ENCODE measurements at regions not wholly inside any gene's neighbourhood (a gene's known extent, or its start where the extent isn't known, plus 50 kb on each side); places are given as distances from the start of the nearest gene placed in this dataset.

- intact Hi-C loops (cut with micrococcal nuclease; ENCODE audit: unreplicated experiment) = no loop called here
- no peak overlapping the region for H3K4me3 ChIP-seq (replicated peaks in 1 of 3; ENCODE audit: insufficient read depth in 1 of 3, low read depth in 2 of 3, low read length in 3 of 3)
- no peaks in the 10 kb centered on the region for H3K4me1 ChIP-seq (ENCODE audit: insufficient read depth, low read length)
- DNase-seq (ENCODE audit: low spot score) (no peak), ATAC-seq (no peak), FAIRE-seq (no peak)
- ChIA-PET POLR2A (no interaction called here), CTCF (ENCODE audit: low intra/inter-chr PET ratio, low total read pairs) (no interaction called here)
- H2AFZ ChIP-seq (ENCODE audit: low read length) = no peak overlapping the region
- no peaks in the 10 kb centered on the region; a peak in 1 of 5 replicates for H3K27me3 ChIP-seq (ENCODE audit: control insufficient read depth in 1 of 2, insufficient read depth in 2 of 2, low read length in 2 of 2)
- no peak overlapping the region for H3K27ac ChIP-seq (ENCODE audit: extremely low read length, insufficient read depth, low read length)
- no peaks in the 10 kb centered on the region for H3K79me2 ChIP-seq (ENCODE audit: insufficient read depth, low read length)
- H3K36me3 ChIP-seq (replicated peaks in 1 of 2; ENCODE audit: control insufficient read depth in 1 of 2, insufficient read depth in 2 of 2, low read length in 2 of 2) = no peaks in the 10 kb centered on the region
- no peaks in the 10 kb centered on the region for H3K9me3 ChIP-seq (ENCODE audit: low read length)
- no peak overlapping the region for H3K4me2 ChIP-seq (ENCODE audit: low read depth, low read length)
- BruUV-seq (replicated peaks) = no TSS peak
- WGBS (ENCODE audit: low lambda C conversion rate) = 46% methylated on average over 15 of the region's 15 CpGs
- H3K9ac ChIP-seq (ENCODE audit: insufficient read depth, low read depth, low read length) = no peak overlapping the region
- in situ Hi-C loops (cut with HindIII; ENCODE audit: extremely low pct_ligation_motif_present, low pct_unique_long_range_greater_than_20kb) = loop anchor here (10.0 kb wide), 1 partner anchor 64 kb away; no protein-coding TSS in a partner anchor
- H4K20me1 ChIP-seq (ENCODE audit: insufficient read depth, low read length) = no peaks in the 10 kb centered on the region
- TF ChIP-seq ZBTB42 (CRISPR knock-in tag; IDR thresholded peaks at IDR 0.05) = no peak
- no peak for TF ChIP-seq MIER3 (CRISPR knock-in tag; IDR thresholded peaks at IDR 0.05; ENCODE audit: borderline replicate concordance)
- TF ChIP-seq ARID4A (CRISPR knock-in tag; IDR thresholded peaks at IDR 0.05; ENCODE audit: borderline replicate concordance) = no peak
- no peak for TF ChIP-seq BRD4 (CRISPR knock-in tag; IDR thresholded peaks at IDR 0.05)
- TF ChIP-seq ZNF784 (CRISPR knock-in tag; IDR thresholded peaks at IDR 0.05; ENCODE audit: borderline replicate concordance) = no peak
- TF ChIP-seq ZNF878 (CRISPR knock-in tag; IDR thresholded peaks at IDR 0.05) = no peak
- TF ChIP-seq TBX3 (IDR thresholded peaks at IDR 0.05; ENCODE audit: borderline replicate concordance) = no peak
- no peak for TF ChIP-seq CSRNP1 (CRISPR knock-in tag; IDR thresholded peaks at IDR 0.05)
- no peak for TF ChIP-seq PHF5A (CRISPR knock-in tag; IDR thresholded peaks at IDR 0.05; ENCODE audit: low read depth, unreplicated experiment)
- no peak for TF ChIP-seq FLYWCH1 (CRISPR knock-in tag; IDR thresholded peaks at IDR 0.05)
- TF ChIP-seq ZNF33B (CRISPR knock-in tag; IDR thresholded peaks at IDR 0.05) = no peak
- no peak for TF ChIP-seq SRSF4 (IDR thresholded peaks at IDR 0.05; ENCODE audit: low read depth, low read length, poor library complexity, severe bottlenecking)
- no peak for TF ChIP-seq CENPT (CRISPR knock-in tag; IDR thresholded peaks at IDR 0.05; ENCODE audit: low read depth)
- TF ChIP-seq BRF2 (CRISPR knock-in tag; IDR thresholded peaks at IDR 0.05) = no peak
- TF ChIP-seq CREBL2 (CRISPR knock-in tag; IDR thresholded peaks at IDR 0.05; ENCODE audit: borderline replicate concordance) = no peak
- no peak for TF ChIP-seq THAP8 (CRISPR knock-in tag; IDR thresholded peaks at IDR 0.05; ENCODE audit: borderline replicate concordance)
- no peak for TF ChIP-seq AHR (CRISPR knock-in tag; IDR thresholded peaks at IDR 0.05)
Observed at GRCh38 chr15:59828861-59829260, 139.7 kb upstream of the BNIP2 start.
